Erythroblast (primary cell): ENCODE measurements at regions not wholly inside any gene's neighbourhood (a gene's known extent, or its start where the extent isn't known, plus 50 kb on each side); places are given as distances from the start of the nearest gene placed in this dataset.
"Not testable (repeated sequence)": the region's sequence is repeated elsewhere in the genome, so short reads cannot be mapped to it uniquely, and the experiment has no call there.

ENCODE experiments used
- GATA1 ChIP-seq: IDR thresholded peaks from 2 replicates; pipeline ENCODE4 v1.6.1; 2011; ENCODE audit warnings: low read depth, mild to moderate bottlenecking, control low read depth, low read length, moderate library complexity
- POLR2A ChIP-seq: IDR thresholded peaks from 2 replicates; pipeline ENCODE4 v1.6.1; 2011; ENCODE audit warnings: mild to moderate bottlenecking, low read length

- TF ChIP-seq POLR2A, GATA1: not testable (repeated sequence)
Measured at GRCh38 chr4:73325776-73326175, 67.2 kb upstream of the ANKRD17 start.
